Heart right ventricle (tissue), 16 donors: ENCODE measurements at regions not wholly inside any gene's neighbourhood (a gene's known extent, or its start where the extent isn't known, plus 50 kb on each side); places are given as distances from the start of the nearest gene placed in this dataset.
A peak's percentile ranks its signal among the peaks of the same experiment; 100 is the strongest.

ENCODE experiments used
- ATAC-seq, 8 donors: fragments of 200-7000 bp; cut with Tn5 transposase; one replicate each; pipeline ENCODE4 v1.9.1; 2020; ENCODE audit warnings: mild to moderate bottlenecking in 8 of 8, moderate library complexity in 8 of 8, moderate number of reproducible peaks in 1 of 8
- DNase-seq, 2 donors: peaks; one replicate each; pipeline ENCODE4 v3.0.0-alpha.2; 2020
- H3K27ac ChIP-seq, 10 donors: fragments of 200-600 bp; sonication (generic) in 2 of 10; one replicate each; pipeline versions ENCODE4 v1.5.0 to v1.8.0; 2020 to 2022; ENCODE audit warnings: mild to moderate bottlenecking in 3 of 10
- H3K27me3 ChIP-seq, 7 donors: fragments of 200-600 bp; one replicate each; pipeline ENCODE4 v1.8.0; 2021 to 2022; ENCODE audit warnings: mild to moderate bottlenecking in 2 of 7
- H3K36me3 ChIP-seq, 9 donors: fragments of 200-600 bp; sonication (generic) in 1 of 9; one replicate each; pipeline versions ENCODE4 v1.5.0 to v1.8.0; 2020 to 2022; ENCODE audit warnings: mild to moderate bottlenecking in 2 of 9
- H3K4me1 ChIP-seq, 9 donors: fragments of 200-600 bp; sonication (generic) in 1 of 9; one replicate each; pipeline versions ENCODE4 v1.5.0 to v1.8.0; 2020 to 2022; ENCODE audit warnings: mild to moderate bottlenecking in 4 of 9
- H3K4me3 ChIP-seq, 10 donors: fragments of 200-600 bp; sonication (generic) in 2 of 10; one replicate each; pipeline versions ENCODE4 v1.5.0 to v1.8.0; 2020 to 2022; ENCODE audit warnings: mild to moderate bottlenecking in 7 of 10, moderate library complexity in 2 of 10
- H3K9me3 ChIP-seq, 11 donors: fragments of 200-600 bp in 10 of 11; sonication (generic) in 2 of 11; one replicate each; pipeline versions ENCODE4 v1.5.0 to v1.8.0; 2013 to 2022; ENCODE audit warnings: mild to moderate bottlenecking in 2 of 11, control low read depth in 1 of 11, moderate library complexity in 1 of 11
- WGBS, 2 donors: extraction: QIAGEN DNeasy Blood & Tissue Kit; methylation state at CpG; one replicate each; pipeline ENCODE4 v1.1.7; 2013; ENCODE audit warnings: inconsistent platforms in 1 of 2; 5-methylcytosine and 5-hydroxymethylcytosine counted together
- intact Hi-C, 10 donors: fragments of 100-400 bp; cut with DNase I; formaldehyde crosslinking; loops; one replicate each; pipeline versions ENCODE4 v1.11.1 to v1.14.2; 2022
- TF ChIP-seq, protein P1 (sequence below), 9 donors: fragments of 200-600 bp; sonication (generic) in 2 of 9; IDR thresholded peaks; one replicate each; pipeline versions ENCODE4 v1.5.0 to v1.8.0; 2021 to 2022; ENCODE audit warnings: antibody characterized with exemption in 9 of 9, mild to moderate bottlenecking in 5 of 9, moderate library complexity in 1 of 9
- donor health status: Arrhythmogenic right ventricular cardiomyopathy.
- donor health status: ischemic (EF 13 %, LVEDD 7.1; RV severe dilation, severe dysfunction).
- donor health status: healthy with polysubstance abuse.
- donor health status: DM: no; HTN: yes; CAD: no.
- donor health status: DM: no; HTN: no; CAD: no.
- donor health status: ischemic (EF 25% LVEDD 6.9; RV normal size, moderate dysfunction).
- donor health status: ischemic (EF 25% LVEDD 5.7; RV mildly dilated, moderate dysfunction).
- donor health status: healthy.
- donor health status: DM: yes; HTN: yes; CAD: no.
- donor health status: Ischemic cardiomyopathy.
- donor health status: ischemic (EF 35%, LVEDD 5.7; RV mildly dilated, moderate dysfunction).
- donor health status: nonischemic (EF 11% LVEDD 7.7; RV severe dilation, severe dysfunction).
- donor health status: DM: yes; HTN: yes; CAD: no.
- donor health status: PGD.
- donor health status: ischemic (EF 29% LVEDD 5.4; RV normal size, mild dysfunction).
- donor health status: nonischemic (EF 23%, LVEDD 6.1; RV moderate dilation, normal function).

DNA sequence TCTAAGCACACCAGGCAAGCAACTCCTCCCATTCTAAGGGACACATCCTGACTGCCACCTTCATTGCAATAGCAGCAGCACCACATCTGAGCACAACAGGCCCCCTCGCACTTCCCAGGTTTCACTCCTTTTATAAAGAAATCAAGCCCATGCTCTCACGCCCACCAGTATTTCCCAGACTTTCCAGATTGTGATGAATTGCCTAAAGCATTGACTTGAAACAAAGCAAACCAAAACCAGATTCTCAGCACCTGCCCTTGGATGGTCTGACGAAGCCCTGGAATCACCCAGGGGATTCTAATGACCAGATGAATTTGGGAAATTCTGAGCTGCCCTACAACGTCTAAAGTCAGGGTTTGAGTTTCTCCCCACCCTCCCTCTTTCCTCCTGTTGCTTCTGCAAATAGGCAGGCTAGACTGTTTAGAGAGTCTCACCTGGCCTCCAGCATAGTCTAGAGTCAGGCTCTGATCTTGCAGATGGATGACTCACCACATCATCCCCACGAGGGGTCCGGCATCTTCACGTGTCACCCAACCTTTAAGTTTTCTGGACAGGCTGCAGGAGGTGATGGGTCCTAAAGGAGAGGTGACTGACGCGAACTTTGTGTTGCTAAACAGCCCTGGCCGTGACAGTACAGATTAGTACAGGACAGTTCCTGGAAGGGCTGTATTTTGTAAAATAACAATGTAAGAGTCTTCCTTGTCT, 198.0 kb downstream of the SKIDA1 start:
- Histone ChIP-seq H3K36me3 (no peaks in the 10 kb centered on the region), H3K27me3 (no peaks in the 10 kb centered on the region), H3K9me3 (no peaks in the 10 kb centered on the region), H3K4me1 (peaks cover 0 to 18% (median 7%) of the 10 kb centered on the region in 9 donors), H3K4me3 (no peak overlapping the region), H3K27ac (no peak overlapping the region)
- DNase-seq: no peak
- no peak for ATAC-seq
- TF ChIP-seq, protein P1, sequence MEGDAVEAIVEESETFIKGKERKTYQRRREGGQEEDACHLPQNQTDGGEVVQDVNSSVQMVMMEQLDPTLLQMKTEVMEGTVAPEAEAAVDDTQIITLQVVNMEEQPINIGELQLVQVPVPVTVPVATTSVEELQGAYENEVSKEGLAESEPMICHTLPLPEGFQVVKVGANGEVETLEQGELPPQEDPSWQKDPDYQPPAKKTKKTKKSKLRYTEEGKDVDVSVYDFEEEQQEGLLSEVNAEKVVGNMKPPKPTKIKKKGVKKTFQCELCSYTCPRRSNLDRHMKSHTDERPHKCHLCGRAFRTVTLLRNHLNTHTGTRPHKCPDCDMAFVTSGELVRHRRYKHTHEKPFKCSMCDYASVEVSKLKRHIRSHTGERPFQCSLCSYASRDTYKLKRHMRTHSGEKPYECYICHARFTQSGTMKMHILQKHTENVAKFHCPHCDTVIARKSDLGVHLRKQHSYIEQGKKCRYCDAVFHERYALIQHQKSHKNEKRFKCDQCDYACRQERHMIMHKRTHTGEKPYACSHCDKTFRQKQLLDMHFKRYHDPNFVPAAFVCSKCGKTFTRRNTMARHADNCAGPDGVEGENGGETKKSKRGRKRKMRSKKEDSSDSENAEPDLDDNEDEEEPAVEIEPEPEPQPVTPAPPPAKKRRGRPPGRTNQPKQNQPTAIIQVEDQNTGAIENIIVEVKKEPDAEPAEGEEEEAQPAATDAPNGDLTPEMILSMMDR (IDR thresholded peaks at IDR 0.05): no peak
- intact Hi-C loops: no loop called here
- 79 to 81% methylated on average over 10 of the region's 10 CpGs for WGBS, 2 donors

DNA sequence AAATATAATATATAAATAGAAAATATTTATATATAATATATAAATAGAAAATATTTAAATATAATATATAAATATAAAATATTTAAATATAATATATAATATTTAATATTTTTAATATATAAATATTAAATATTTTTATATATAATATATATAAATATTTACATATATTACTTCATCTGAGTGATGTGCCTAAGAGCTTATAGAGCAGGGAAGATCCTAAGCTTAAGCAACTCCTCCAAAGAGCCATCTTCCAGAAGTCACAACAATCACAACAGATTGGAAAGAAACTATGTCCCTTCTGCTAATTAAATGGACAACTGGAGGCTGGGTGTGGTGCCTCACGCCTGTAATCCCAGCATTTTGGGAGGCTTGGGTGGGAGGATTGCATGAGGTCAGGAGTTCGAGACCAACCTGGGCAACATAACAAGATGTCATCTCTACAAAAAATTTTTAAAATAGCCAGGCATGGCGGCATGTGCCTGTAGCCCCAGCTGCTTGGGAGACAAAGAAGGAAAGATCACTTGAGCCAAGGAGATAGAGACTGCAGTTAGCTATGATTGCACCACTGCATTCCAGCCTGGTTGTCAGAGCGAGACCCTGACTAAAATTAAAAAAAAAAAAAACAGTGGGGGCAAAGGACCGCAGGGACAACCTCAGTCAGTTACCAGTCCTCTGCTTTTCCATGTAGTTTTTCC, 198.7 kb downstream of the SKIDA1 start:
- Histone ChIP-seq H3K27ac (no peak overlapping the region), H3K27me3 (no peaks in the 10 kb centered on the region), H3K4me3 (no peak overlapping the region), H3K4me1 (peaks cover 0 to 18% (median 7%) of the 10 kb centered on the region in 9 donors), H3K9me3 (no peaks in the 10 kb centered on the region), H3K36me3 (no peaks in the 10 kb centered on the region)
- no peak for ATAC-seq
- TF ChIP-seq, protein P1 (IDR thresholded peaks at IDR 0.05): no peak
- intact Hi-C loops: no loop called here
- DNase-seq: no peak
- 82 to 85% methylated on average over 5 of the region's 5 CpGs for WGBS, 2 donors

DNA sequence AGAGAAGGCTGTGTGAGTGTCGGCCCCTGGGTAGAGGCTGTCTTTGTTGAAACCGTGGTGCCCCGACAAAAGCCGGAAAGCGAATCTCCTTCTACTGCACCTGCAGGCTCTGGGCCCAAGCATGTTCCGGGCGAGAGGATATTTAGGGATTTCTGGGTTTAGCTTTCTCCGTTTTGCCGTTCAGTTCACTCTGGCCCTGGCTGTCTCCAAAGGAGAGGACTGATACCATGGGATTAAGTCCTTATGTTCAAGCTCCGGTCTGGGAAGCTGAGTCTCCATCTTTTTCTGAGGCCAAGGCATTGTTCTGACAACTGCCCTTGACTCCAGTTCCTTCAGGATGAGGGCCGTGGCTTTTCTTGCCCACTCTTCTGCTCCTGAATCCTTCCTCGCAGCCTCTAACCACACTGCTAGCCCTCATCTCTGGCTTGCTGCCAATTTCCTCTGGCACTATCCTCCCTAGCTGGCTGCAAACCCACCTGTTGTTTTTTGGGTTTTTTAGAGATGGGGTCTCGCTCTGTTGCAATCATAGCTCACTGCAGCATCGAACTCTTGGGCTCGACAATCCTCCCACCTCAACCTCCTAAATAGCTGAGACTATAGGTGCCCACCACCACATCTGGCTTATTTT, 206.8 kb downstream of the SKIDA1 start:
- DNase-seq: peak in 1 of 2 donors; percentile 46
- Histone ChIP-seq H3K4me3 (no peak overlapping the region), H3K27me3 (no peaks in the 10 kb centered on the region), H3K9me3 (no peaks in the 10 kb centered on the region), H3K36me3 (no peaks in the 10 kb centered on the region), H3K27ac (no peak overlapping the region), H3K4me1 (peaks cover 21 to 38% (median 28%) of the 10 kb centered on the region in 9 donors)
- no peak for ATAC-seq
- intact Hi-C loops: no loop called here
- TF ChIP-seq, protein P1 (IDR thresholded peaks at IDR 0.05): no peak
- 71 to 76% methylated on average over 15 of the region's 15 CpGs for WGBS, 2 donors

DNA sequence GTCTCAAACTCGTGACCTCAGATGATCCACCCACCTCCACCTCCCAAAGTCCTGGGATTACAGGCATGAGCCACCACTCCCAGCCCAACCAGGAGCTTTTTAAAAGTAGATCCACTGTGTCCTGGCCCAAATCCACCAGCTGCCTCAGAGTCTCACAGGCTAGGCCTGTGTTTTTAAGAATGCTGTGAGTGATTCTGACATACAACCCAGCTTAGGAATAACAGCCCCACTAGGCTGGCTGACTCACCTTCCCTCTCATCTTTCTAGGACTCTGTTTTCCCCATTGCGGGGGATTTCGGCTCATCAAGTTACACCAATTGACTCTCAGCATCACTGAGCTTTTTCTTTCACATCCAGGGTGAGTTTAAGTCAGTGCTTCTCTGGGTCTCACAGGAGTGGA, 207.6 kb downstream of the SKIDA1 start:
- 95 to 96% methylated on average over 3 of the region's 3 CpGs for WGBS, 2 donors
- ATAC-seq (no peak), DNase-seq (no peak)
- Histone ChIP-seq H3K4me1 (peaks cover 21 to 40% (median 32%) of the 10 kb centered on the region in 9 donors), H3K27ac (peak overlapping the region in 1 of 10 donors; percentile 16), H3K9me3 (no peaks in the 10 kb centered on the region), H3K27me3 (no peaks in the 10 kb centered on the region), H3K4me3 (no peak overlapping the region), H3K36me3 (no peaks in the 10 kb centered on the region)
- intact Hi-C loops: no loop called here
- TF ChIP-seq, protein P1 (IDR thresholded peaks at IDR 0.05): no peak
